ENCODE measurements at regions not wholly inside any gene's neighbourhood (a gene's known extent, or its start where the extent isn't known, plus 50 kb on each side); places are given as distances from the start of the nearest gene placed in this dataset.

DNA sequence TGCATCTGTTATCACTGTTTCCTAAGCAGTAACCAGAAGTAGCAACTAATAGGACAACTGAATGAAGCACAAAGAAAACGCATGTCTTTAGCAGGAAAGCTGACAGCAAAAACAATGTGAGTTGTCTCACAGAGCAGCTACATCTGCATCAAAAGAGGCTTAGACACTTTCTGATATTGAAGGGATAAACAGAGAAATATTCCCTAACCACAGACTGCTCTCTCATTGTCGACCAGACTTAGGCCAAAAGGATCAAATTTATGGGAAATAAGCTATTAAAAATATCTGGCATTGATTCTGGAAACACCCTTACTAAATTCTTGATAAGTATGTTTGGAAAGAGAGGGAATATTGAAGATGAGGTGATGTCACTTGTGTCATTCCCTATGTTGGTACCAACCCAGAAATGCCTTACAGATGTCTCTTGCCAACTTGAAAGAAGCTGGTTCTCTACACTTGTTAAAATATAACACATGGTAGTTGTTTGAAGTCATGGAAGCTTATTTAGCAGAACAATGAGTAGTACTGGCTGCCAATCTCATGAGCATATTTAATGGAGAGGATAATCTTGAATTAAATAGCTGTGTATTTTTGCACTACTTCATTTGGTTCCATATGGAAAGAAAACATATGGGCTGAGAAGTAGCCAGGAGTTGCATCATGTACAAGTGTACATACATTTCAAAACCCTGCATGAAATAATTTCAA lies 929.3 kb upstream of the MAN1A1 start:
- Histone ChIP-seq H3K4me1 (ENCODE audit: insufficient read depth, low read length, poor library complexity, severe bottlenecking) (no peaks in the 10 kb centered on the region), H4K20me1 (ENCODE audit: insufficient read depth, low read length) (no peaks in the 10 kb centered on the region), H3K9me2 (ENCODE audit: insufficient read depth, low read length) (no peaks in the 10 kb centered on the region), H3K4me3 (ENCODE audit: low read depth, low read length, poor library complexity, severe bottlenecking) (no peak overlapping the region), H3K9me3 (ENCODE audit: low read length) (no peaks in the 10 kb centered on the region), H3K36me3 (ENCODE audit: insufficient read depth, low read length) (no peaks in the 10 kb centered on the region), H3K4me2 (ENCODE audit: low read length) (no peak overlapping the region), H3K79me2 (ENCODE audit: insufficient read depth, low read depth, low read length) (no peaks in the 10 kb centered on the region), H3K27ac (ENCODE audit: low read depth, low read length, poor library complexity, severe bottlenecking) (no peak overlapping the region), H2AFZ (ENCODE audit: low read length) (no peak overlapping the region)
- no TSS peak for BruUV-seq (replicated peaks)
- intact Hi-C loops (cut with micrococcal nuclease; ENCODE audit: unreplicated experiment) = no loop called here
- no peak for DNase-seq (ENCODE audit: low spot score)
- TF ChIP-seq EZH2phosphoT487 (IDR thresholded peaks at IDR 0.05; ENCODE audit: borderline replicate concordance, low read depth, low read length) = no peak
- TF ChIP-seq, protein P1, sequence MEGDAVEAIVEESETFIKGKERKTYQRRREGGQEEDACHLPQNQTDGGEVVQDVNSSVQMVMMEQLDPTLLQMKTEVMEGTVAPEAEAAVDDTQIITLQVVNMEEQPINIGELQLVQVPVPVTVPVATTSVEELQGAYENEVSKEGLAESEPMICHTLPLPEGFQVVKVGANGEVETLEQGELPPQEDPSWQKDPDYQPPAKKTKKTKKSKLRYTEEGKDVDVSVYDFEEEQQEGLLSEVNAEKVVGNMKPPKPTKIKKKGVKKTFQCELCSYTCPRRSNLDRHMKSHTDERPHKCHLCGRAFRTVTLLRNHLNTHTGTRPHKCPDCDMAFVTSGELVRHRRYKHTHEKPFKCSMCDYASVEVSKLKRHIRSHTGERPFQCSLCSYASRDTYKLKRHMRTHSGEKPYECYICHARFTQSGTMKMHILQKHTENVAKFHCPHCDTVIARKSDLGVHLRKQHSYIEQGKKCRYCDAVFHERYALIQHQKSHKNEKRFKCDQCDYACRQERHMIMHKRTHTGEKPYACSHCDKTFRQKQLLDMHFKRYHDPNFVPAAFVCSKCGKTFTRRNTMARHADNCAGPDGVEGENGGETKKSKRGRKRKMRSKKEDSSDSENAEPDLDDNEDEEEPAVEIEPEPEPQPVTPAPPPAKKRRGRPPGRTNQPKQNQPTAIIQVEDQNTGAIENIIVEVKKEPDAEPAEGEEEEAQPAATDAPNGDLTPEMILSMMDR (conservative IDR thresholded peaks at IDR 0.05; ENCODE audit: low read length) = no peak
- ChIA-PET CTCF (ENCODE audit: unreplicated experiment) (no interaction called here), POLR2A (interaction anchor here (0.7 to 2.1 kb wide), 3 partner anchors 20 to 517 kb away, joined by 3 to 5 read pairs (median 4); no protein-coding TSS in a partner anchor)

GRCh38 chr6:120274547-120274946 lies 925.0 kb upstream of the MAN1A1 start:
- H3K36me3 ChIP-seq (ENCODE audit: insufficient read depth, low read length) = no peaks in the 10 kb centered on the region
- no peak overlapping the region for H3K4me2 ChIP-seq (ENCODE audit: low read length)
- no peak overlapping the region for H2AFZ ChIP-seq (ENCODE audit: low read length)
- H3K4me3 ChIP-seq (ENCODE audit: low read depth, low read length, poor library complexity, severe bottlenecking) = no peak overlapping the region
- H3K27ac ChIP-seq (ENCODE audit: low read depth, low read length, poor library complexity, severe bottlenecking) = no peak overlapping the region
- no peaks in the 10 kb centered on the region for H3K4me1 ChIP-seq (ENCODE audit: insufficient read depth, low read length, poor library complexity, severe bottlenecking)
- no peak for TF ChIP-seq EZH2phosphoT487 (IDR thresholded peaks at IDR 0.05; ENCODE audit: borderline replicate concordance, low read depth, low read length)
- TF ChIP-seq, protein P1 (conservative IDR thresholded peaks at IDR 0.05; ENCODE audit: low read length) = no peak
- H3K79me2 ChIP-seq (ENCODE audit: insufficient read depth, low read depth, low read length) = no peaks in the 10 kb centered on the region
- DNase-seq (ENCODE audit: low spot score) = no peak
- H3K9me2 ChIP-seq (ENCODE audit: insufficient read depth, low read length) = no peaks in the 10 kb centered on the region; the same call in 1 of the 2 replicates
- no peaks in the 10 kb centered on the region for H3K9me3 ChIP-seq (ENCODE audit: low read length)
- BruUV-seq (replicated peaks) = no TSS peak
- intact Hi-C loops (cut with micrococcal nuclease; ENCODE audit: unreplicated experiment) = no loop called here
- CTCF ChIA-PET (ENCODE audit: unreplicated experiment) = no interaction called here
- POLR2A ChIA-PET = no interaction called here
- no peaks in the 10 kb centered on the region for H4K20me1 ChIP-seq (ENCODE audit: insufficient read depth, low read length)

DNA sequence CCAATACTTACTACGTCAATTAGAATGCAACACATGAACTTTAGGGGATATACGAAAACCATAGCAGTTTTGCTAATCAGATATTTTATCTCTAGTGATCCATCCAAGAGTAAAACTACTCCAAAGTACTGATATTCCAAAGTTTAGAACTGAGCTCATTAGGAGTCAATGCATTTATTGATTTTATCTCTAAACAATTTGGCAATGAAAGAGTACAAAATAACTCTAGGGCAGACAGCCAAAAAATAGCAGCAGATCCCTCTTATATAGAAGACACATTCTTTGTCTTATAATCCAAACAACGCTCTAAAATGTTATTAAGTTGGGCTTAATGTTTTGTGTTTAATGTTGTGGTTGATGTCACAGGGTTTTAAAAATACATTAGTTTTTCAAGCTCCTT lies 923.9 kb upstream of the MAN1A1 start:
- H3K27ac ChIP-seq (ENCODE audit: low read depth, low read length, poor library complexity, severe bottlenecking) = no peak overlapping the region
- TF ChIP-seq, protein P1 (conservative IDR thresholded peaks at IDR 0.05; ENCODE audit: low read length) = no peak
- TF ChIP-seq EZH2phosphoT487 (IDR thresholded peaks at IDR 0.05; ENCODE audit: borderline replicate concordance, low read depth, low read length) = no peak
- intact Hi-C loops (cut with micrococcal nuclease; ENCODE audit: unreplicated experiment) = no loop called here
- H3K4me2 ChIP-seq (ENCODE audit: low read length) = no peak overlapping the region
- H3K36me3 ChIP-seq (ENCODE audit: insufficient read depth, low read length) = no peaks in the 10 kb centered on the region
- CTCF ChIA-PET (ENCODE audit: unreplicated experiment) = no interaction called here
- H3K9me2 ChIP-seq (ENCODE audit: insufficient read depth, low read length) = no peaks in the 10 kb centered on the region; the same call in 1 of the 2 replicates
- no peak for DNase-seq (ENCODE audit: low spot score)
- no TSS peak for BruUV-seq (replicated peaks)
- POLR2A ChIA-PET = interaction anchor here (0.7 kb wide), 1 partner anchor 195 kb away, joined by 3 read pairs; no protein-coding TSS in a partner anchor
- no peak overlapping the region for H3K4me3 ChIP-seq (ENCODE audit: low read depth, low read length, poor library complexity, severe bottlenecking)
- no peaks in the 10 kb centered on the region for H3K79me2 ChIP-seq (ENCODE audit: insufficient read depth, low read depth, low read length)
- no peaks in the 10 kb centered on the region for H3K4me1 ChIP-seq (ENCODE audit: insufficient read depth, low read length, poor library complexity, severe bottlenecking)
- no peak overlapping the region for H2AFZ ChIP-seq (ENCODE audit: low read length)
- no peaks in the 10 kb centered on the region for H3K9me3 ChIP-seq (ENCODE audit: low read length)
- no peaks in the 10 kb centered on the region for H4K20me1 ChIP-seq (ENCODE audit: insufficient read depth, low read length)
